ENCODE measurements at regions not wholly inside any gene's neighbourhood (a gene's known extent, or its start where the extent isn't known, plus 50 kb on each side); places are given as distances from the start of the nearest gene placed in this dataset.

- no peak for DNase-seq
These were observed 53.5 kb upstream of the CHODL start for GRCh38 chr21:18191139-18191538.

- no peak for DNase-seq
These were observed 66.1 kb upstream of the CHODL start for GRCh38 chr21:18178509-18178908.

DNA sequence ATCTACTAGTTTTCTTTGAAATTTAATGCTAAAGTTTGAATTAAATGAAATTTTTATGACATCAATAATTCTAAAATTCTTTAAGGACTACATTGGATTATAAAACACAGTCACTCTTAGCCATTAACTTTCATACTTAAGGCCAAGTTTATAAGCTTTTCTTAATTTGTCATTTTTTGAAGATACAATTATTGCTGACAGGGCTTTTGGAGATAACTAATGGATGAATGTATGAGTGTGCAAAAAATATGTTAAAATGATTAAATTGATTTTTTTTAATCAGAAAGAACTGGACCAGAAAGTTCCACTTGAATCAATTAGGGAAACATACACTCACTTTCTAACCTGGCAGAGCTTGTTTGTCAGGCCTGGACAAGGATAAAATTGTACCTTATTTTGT lies 70.3 kb upstream of the CHODL start:
- no peak for DNase-seq

DNA sequence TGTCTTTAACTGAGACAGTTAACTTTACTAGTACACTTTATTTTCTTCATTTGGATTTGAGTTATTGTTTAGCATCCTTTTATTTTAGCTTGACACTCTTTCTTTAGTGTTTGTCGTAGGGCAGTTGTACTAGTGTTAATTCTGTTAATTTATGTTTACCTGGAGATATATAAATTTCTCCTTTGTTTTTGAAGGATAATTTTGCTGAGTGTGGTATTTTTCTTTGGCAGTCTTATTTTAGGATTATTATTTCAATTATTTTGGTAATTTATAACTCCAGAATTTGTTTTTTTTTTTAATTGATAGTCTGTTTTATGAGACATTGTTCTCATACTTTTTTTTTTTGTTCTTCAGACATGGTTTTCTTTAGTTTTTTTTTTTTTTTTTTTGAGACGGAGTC lies 73.8 kb upstream of the CHODL start:
- no peak for DNase-seq

DNA sequence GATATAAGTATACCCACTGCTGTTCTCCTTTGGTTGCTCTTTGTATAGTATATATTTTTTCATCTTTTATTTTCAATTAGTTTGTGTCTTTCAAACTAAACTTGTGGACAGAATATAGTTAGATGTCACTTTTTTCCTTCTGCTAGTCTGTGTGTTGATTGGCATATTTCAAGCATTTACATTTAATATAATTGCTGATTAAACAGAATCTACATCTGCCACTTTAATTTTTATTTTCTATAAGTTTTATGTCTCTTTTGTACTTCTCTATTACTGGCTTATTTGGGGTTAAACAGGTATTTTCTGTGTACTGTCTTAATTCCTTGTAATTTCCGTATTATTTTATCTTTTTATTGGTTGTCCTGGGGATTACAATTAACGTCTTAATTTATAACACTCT lies 74.4 kb upstream of the CHODL start:
- DNase-seq: no peak

- DNase-seq: no peak
These were observed 76.5 kb upstream of the CHODL start for GRCh38 chr21:18168108-18168507.

- DNase-seq: no peak
These were observed 79.7 kb upstream of the CHODL start for GRCh38 chr21:18164933-18165332.

GRCh38 chr21:18164483-18164882 lies 80.2 kb upstream of the CHODL start:
- no peak for DNase-seq

DNA sequence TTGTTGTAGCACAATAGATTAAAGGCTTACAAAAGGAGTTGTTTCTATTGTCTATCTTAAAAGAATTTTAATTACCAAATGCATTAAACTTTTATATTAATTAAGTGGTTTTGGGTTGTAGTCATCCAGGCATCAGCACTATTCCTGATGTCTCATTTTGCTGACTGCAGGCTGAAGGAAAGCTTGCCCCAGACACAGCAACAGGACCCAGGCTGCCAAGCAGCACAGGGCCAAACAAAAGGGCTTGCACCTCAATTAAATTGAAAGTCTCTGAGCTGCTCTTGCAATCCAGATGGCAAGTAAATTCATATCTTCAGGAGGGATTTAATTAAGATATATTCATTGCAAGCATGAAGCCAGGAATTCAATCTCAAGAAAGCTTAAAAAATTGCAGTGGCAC lies 80.7 kb upstream of the CHODL start:
- DNase-seq: no peak

DNA sequence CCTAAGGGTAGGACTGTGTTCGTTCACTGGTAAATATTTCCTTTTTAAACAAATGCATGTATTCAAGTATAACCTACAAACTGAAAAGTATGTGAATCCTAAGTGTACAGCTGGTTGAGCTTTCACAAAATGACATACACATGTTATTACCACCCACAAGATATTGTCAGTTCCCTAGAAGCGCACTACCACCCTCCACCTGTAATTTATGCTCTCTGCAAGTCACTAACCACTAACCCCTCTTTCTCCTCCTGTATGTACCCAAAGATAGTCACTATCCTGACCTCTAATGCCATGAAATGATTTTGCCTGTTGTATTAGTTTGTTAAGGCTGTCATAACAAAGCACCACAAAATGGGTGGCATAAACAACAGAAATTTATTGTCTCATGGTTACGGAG lies 82.8 kb upstream of the CHODL start:
- no peak for DNase-seq

DNA sequence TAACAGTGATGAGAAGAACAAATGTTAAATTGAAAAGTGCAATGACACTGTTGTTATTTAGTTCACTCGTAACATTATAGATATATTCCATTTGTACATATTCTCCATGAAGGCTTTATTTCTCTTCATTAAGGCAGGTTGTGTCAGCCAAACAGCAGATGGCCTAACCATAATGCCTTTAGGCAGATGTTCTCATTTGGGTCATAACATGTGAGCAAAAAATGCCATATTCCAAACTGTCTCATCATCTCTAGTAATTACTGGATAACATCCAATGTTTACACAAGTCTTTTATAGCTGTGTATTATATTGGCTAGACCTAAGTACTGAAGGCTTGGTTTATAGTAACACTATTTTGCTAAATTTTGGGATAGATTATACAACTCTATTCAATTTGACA lies 87.2 kb upstream of the CHODL start:
- DNase-seq: peak; percentile 92

- DNase-seq: peak; percentile 13
These were observed 89.0 kb upstream of the CHODL start for GRCh38 chr21:18155508-18156193.

DNA sequence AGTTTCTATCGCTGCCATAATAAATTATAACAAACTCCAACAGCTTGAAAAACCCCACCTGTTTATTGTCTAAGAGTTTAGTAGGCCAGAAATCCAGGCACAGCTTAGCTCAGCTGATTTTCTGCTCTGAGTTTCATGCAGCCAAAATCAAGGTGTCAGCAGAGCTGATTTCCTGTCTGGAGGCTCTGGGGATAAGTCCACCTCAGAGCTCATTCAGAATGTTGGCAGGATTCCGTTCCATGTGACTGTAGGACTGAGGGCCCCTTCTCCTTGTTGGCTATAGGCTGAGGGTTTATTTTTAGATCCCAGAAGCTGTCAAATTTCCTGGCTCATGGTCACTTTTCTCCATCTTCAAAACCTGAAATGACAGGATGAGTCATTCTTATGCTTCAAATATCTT lies 91.6 kb upstream of the CHODL start:
- no peak for DNase-seq

- no peak for DNase-seq
These were observed 92.3 kb upstream of the CHODL start for GRCh38 chr21:18152371-18152770.

- DNase-seq: no peak
These were observed 93.6 kb upstream of the CHODL start for GRCh38 chr21:18151046-18151445.

DNA sequence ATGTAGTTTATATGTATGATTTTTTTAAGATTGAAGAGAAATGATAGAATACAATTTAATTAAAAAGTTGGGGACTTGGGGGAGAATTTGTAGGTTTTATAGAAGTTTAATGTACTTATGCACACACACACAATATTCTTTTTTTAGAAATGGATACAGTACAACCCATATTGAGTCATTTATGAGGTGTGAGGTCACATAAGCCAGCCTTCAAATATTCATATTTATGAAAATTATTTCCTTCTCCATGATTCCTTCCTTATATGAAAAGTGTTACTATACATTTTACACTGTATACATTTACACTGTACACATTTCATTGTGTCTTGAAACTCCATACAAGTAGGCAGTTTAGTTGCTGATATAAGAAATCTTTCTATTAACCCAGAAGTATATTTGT lies 96.2 kb upstream of the CHODL start:
- DNase-seq: no peak

DNA sequence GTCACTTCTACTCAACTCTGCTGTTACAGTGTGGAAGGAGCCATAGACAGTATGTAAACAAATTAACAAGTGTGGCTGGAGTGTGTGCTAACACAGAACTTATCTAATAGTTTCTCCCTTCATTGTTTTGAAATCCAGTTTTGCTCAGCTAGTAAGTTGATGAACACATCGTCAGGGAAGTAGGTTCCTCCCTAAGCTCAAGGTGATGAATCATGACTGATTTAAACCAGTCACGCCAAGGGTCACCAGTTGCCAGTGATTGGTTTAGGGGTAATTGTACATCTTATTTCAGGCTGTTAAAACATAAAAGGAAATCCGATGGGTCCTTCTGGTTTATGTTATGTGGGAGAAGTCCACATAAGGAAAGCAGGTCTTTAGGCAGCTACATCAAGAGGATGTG lies 97.0 kb upstream of the CHODL start:
- no peak for DNase-seq

DNA sequence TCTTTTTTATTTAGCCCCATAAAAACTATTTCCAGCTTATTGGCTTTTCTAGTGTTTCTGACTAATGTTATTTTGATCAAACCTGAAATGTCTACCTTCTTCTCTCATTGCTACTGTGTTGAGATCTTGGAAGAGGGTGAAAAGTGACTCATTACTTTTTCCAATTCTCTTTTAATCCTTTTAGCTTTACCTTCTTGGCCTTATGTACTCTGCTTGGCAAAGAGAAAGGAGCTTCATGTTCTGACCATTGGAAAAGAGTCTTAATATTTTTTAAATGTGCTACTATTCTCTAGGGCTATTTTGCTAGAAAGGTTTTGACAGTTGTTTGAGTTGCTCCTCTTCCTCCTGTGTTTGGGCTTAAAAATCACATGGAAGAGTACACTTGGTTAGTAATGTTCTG lies 97.8 kb upstream of the CHODL start:
- DNase-seq: no peak

GRCh38 chr21:18144339-18144738 lies 100.3 kb upstream of the CHODL start:
- no peak for DNase-seq

DNA sequence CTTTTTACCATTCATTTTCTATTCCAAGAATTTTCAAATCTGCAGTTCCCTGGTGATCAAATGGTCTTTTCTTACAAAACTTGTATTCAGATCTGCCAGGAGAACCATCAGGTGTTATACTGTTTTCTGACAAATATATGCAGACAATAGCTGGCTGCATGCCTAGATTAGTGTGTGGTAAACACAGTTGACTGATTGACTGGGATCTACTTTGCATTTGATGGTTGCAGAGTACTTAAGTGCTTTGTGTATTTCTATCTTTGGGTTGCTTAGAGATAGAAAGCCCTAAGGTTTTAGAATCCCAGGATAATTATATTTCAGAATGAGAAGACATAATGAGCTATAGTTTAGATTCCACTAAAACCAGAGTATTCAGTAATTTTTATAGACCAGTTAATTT lies 102.0 kb upstream of the CHODL start:
- DNase-seq: peak; percentile 77

GRCh38 chr21:18138507-18138906 lies 106.1 kb upstream of the CHODL start:
- DNase-seq: no peak

DNA sequence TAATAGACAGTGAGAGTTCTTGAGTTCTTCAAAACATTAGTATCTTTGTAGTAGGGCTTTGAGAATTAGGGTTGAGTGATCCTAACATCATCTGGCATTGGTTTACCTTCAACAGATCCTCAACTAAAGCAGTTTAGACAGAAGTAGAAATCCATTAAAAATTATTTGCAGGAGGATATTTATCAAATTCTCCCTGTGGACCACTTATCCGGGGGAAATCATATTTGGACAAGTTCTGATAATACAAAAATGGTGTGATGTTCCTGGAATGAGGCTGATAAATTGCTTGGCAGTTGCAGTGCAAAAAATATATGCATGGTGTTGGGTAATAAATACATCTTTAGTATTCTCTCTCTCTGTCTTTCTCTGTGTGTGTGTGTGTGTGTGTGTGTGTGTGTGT lies 115.1 kb upstream of the CHODL start:
- no peak for DNase-seq

GRCh38 chr21:18118566-18118965 lies 126.1 kb upstream of the CHODL start:
- no peak for DNase-seq

- no peak for DNase-seq
These were observed 127.5 kb upstream of the CHODL start for GRCh38 chr21:18117176-18117575.

- DNase-seq: no peak
These were observed 129.8 kb upstream of the CHODL start for GRCh38 chr21:18114810-18115209.

GRCh38 chr21:18104802-18105201 lies 139.8 kb upstream of the CHODL start:
- DNase-seq: no peak

Measured in NCI-H2171 treated with DMSO at 0.1 percent for 48 hours (cell line).